Kidney glomerular epithelial cell (primary cell): ENCODE measurements at regions not wholly inside any gene's neighbourhood (a gene's known extent, or its start where the extent isn't known, plus 50 kb on each side); places are given as distances from the start of the nearest gene placed in this dataset.

Experiments used
- DNase-seq: peaks from one replicate; lab custom pipeline; 2025; lab: John Stamatoyannopoulos, UW

DNA sequence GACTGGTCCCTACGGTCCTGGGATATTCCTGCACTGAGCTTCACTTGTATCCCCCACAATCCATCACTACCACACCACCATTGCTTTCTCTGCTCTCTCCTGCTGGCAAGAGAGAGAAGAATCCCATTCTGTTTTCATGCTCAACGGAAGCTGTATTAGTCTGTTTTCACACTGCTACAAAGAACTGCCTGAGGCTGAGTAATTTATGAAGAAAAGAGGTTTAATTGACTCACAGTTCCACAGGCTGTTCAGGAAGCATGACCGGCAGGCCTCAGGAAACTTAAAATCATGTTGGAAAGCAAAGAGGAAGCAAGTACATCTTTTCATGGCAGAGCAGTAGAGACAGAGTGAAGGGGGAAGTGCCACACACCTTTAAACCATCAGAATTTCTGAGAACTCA lies 260.4 kb upstream of the LYZL1 start:
- no peak for DNase-seq

DNA sequence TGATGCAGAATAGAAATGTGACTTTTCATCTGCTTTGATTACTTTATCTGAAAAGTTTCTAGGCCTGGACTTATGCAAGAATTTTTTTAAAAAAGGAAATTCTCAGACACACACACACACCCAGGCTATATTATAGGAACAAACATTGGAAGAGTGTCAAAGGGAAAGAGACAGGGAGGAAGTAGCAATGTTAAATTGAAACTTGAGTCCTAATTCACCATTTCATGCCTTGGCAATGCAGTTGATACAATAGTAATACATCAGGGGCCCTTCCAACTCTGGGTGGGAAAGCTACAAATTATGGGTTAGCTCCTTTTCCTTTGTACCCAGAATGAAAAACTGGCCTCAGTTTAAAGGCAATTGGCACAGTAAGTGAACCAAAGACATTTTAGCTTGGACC lies 258.0 kb upstream of the LYZL1 start:
- no peak for DNase-seq

DNA sequence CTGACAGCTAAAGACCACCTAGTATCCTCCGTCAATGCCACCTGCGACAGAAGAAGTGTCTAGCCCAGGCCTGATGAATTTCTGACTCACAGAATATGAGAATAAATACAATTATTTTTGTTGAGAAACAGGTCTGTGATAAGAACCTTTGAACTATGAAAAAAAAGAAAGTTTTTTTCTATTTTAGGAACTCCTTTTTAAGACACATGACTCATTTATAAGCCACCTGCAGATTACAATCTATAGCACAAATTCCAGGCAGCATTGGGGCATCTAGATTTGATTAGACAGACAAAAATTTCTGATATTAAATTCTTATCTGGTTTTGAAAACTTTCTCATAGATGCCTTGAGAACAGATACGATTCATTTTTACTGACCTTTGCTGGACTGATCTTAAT lies 256.7 kb upstream of the LYZL1 start:
- DNase-seq, result no peak

DNA sequence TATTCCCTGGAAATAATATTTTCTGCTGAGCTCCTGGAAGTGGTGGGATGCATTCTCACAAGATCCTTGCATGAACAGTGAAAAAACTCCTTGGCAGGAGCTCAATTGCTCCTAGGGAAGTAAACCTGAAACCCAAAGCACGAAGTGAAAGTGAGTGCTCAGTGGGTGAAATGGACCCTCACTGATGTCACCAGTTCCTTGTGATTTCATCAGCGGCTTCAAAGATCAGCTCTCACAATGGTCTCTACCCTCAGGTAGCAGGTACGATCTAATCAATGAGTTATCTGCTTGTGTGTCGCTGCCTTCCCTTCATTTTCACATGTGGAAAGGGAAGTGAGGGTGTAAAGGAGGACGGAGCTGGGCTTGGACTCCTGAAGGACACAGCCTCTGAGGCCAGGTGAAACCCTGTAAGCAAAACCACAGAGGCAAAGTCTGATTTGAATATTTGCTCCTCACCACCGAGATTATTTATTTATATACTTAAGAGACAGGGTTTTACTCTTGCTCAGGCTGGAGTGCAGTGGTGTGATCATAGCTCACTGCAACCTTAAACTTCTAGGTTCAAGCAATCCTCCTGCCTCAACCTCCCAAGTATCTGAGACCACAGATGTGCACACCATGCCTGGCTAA lies 255.4 kb upstream of the LYZL1 start:
- no peak for DNase-seq

DNA sequence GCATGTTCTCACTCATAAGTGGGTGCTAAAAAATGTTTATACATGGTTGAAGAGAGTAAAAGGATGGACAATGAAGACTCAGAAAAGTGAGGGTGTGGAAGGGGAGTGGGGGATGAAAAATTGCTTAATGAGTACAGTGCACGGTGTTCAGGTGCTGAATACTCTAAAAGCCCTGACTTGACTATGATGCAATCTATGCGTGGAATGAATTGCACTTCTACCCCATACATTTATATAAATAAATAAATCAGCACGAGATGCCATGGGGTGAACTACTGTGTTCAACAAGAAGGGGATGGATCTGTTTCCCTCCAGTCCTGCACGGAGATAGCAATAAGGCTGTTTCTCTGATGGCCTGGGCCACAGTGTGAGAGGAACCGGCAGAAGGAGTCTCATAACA lies 254.3 kb upstream of the LYZL1 start:
- DNase-seq, result no peak

DNA sequence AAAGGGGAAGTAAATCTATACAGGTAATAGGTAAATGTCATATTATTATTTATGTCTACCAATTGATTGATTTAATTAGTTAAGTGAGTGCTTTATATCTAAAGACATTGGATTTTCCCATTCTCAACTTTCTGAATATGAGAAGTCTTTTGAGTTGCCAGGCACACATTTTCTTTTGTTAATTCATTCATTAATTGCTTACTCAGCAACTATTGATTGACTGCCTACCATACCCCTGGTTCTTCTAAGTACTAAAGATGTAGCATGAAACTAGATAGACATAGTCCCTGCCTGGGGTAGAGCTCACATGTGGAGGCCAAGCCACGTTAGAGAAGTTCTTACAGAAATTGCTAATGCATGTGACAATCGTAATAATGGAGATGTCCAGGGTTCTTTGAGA lies 253.1 kb upstream of the LYZL1 start:
- DNase-seq, result no peak

DNA sequence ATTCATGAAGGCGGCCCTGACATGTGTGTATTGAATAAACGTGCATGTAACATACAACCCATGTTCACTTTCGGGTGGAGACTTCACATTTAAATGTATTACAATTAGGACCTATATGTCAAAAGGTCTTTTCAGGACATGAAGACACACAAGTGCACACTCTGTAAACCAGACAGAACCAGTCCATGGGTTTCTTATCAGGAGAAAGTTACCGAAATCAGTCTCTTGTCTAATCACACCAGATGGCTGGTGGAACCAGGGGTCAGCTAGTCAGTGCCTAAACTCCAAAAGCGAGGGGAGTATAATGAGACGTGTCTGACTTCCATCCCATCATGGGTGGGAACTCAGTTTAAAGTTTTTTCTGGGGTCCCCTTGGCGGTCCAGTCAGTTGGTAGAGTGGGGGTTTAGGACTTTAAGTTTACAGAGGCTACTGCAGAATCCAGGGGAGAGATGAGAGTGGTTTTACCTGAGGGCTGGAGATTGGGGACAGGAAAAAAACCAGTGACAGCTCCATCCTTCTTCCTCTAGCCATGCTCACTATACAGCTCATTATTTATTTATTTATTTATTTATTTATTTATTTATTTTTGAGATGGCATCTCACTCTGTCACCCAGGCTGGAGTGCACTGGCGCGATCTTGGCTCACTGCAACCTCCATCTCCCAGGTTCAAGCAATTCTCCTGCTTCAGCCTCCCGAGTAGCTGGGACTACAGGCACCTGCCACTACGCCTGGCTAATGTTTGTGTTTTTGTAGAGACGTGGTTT lies 251.3 kb upstream of the LYZL1 start:
- DNase-seq, result no peak

DNA sequence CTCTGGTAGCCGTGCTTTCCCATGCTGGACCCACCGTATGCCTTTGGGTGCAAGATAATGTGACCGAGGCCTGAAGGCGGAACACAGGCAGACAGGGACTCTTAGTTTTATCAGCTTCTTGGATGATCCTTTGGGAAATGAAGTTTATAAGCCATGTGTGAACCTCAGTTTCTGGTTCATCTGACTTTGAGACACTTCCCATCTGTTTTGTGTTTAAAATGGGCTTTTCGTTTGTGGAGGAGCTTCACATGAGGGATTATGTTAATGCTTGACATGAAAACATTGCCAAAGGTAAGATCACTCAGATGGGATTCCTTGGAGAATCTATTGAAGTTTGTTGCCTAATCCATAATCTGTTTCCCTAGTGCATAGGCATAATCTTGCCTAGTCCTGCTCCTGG lies 249.8 kb upstream of the LYZL1 start:
- no peak for DNase-seq

DNA sequence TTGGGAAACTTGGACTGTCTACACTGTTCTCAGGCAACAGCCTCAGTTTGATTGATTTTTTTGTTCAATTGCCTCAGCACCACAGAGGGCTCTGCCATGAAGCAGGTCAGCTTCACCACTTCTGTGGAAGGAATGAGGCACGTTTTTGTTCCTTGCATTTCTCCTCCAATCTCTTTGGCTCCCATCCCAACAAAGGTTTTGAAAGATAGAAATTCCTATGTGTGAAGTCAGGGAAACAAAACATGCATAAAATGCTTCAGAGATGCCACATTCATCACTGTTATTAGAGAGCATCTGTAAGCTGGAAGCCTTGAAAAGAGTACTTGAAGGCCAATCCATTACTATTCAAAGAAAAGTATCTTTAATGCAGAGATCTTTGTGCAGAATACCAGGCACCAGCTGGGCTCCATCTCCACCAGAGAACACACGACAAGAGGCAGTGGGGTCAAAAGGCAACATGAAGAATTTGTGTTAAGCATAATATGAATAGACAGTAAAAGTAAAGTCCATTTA lies 249.1 kb upstream of the LYZL1 start:
- DNase-seq, result peak; percentile 71

DNA sequence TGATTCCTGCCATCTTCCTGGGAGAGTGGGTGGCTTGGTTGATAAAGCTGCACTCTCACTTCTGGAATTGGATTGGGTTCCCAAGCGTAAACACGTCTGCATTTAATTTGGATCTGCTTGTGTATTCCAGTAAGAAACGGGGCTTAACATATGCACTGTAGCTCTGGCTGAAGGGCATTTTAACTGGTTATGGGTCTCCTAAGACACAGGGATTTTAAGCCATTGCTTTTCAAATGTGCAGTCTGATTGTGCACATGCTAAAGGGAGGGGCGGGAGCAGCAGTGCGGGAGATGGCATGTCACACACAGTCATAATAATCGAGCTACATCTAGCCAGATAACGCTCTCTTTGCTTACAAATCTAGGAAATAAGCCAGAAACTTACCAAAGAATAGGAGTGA lies 247.3 kb upstream of the LYZL1 start:
- DNase-seq, result no peak

DNA sequence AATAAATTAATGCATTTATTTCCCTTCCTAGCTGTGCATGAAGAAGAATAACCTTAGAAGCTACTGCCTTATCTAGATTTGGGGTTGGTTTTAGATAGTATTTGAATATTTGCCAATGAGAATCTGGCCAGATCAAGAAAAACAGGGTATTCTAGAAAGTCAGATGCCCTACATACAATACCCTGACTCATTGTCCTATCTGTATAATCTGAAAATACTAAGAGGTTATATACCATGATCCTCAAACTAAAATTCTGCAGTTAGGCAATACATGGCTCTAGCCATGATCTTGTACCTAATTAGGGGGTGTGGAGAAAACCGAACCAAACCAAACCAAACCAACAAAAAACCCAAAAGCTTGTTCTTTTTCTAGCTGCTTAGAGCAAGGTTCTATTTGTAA lies 240.4 kb upstream of the LYZL1 start:
- no peak for DNase-seq

DNA sequence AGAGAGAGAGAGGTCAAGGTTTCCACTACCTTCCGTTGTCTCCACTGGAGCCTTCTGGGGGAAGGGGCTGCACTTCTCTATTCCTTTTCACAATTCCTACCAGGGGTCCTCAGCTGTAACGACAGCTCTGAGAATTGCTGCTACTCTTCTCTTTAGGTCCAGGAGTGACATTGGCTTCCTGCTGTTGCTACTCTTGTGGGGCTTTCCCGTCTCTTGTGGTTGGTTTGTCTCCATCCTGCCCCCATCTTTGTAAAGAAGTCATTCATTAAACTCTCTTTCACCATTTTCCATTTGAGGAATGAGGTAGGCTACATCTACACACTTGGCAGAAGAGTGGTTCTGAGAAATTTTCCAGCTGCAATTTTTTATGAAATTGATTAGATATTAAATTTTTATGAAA lies 238.8 kb upstream of the LYZL1 start:
- no peak for DNase-seq

DNA sequence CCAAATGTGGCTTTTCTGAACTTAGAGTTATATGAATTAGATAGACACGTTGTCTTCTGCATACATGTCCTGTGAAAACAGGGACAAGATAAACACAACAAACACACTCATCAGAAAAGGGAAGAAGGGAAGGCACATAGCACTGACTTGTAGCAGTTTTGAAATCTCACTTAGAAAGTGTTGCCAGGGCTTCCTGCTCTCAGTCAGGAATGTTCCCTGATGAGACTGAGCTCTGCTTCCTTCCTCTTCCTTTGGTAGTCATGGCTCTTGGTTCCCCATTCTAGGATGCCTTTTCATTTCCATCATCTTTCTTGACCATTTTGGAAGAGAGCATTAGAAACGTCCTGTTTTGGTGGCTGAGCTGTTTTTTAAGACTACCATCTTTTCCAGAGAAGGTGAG lies 233.8 kb upstream of the LYZL1 start:
- DNase-seq, result no peak

DNA sequence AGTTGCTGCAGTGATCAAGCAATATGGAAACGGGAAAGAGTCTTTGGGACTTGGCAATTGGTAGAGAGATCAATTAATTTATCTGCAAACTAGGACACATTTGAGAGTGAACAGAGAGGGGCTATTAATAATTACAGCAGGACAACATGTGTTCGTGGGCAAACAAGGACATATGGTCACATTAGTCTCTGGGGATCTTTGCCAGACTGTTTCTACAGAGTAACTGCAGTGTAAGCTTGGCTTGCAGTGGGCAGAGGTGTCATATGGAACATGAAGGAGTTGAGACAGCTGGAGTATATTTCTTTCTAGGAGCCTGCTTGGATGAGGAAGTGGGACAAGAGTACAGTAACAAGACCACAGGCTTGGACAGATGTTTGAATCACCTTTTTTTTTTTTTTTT lies 232.1 kb upstream of the LYZL1 start:
- no peak for DNase-seq

DNA sequence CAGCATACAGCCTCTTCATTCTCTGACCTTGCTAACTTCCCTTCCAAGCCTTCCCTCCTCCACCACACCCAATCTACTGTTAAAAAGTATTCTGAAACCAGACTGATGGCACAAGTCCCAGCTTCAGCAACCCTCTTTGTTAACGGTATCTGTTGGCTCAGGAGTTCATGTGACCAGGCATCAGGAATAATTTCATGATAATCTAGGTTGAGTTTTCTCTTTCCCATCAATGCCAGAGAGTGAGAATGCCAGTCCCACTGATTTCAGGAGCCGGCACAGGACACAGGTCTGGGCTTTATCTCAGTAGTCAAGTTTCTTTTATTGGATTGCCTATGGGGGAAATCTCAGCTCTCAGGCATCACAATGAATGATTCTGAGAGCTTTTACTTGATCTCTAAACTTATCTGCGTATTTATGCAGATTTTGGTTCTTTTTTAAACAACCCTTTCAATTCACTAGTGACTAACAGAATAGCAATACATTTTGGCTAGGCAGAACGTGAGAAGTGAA lies 231.0 kb upstream of the LYZL1 start:
- no peak for DNase-seq

DNA sequence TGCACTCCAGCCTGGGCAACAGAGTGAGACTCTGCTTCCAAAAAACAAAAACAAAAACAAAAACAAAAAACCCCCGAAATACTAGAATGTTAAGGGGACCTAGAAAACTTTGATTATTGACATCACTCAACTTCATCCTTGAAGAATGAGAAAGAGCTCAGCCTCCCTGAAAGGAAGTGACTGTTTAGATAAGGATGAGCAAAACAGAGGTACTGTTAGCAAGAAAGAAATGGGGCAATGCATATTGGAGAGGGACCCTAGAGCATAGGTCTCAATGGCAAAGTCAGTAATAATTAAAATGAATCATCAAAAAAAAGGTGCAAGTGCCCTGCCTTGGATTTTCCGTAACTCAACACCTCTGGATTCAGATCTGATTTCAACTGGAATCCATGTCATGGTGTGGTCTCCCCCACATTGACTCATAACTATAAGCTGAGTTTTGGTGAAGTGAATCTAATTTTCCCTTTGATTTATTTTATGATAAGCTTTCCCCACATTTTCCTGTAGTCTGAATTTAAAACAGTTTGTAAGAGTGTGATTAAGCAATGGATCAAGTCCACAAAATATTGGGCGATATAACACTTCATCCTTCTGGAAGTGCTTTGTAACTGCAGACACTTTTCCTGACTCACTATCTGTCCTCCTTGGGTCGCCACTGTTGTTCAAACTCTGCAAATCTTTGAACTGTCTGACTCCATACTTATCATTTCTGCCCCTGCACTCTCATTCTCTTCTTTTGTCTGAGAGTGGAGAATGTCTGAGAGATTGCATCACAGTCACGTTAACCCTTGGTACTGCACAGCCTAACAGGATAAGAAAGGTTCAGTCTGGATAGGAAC lies 224.8 kb upstream of the LYZL1 start:
- peak; percentile 44 for DNase-seq

DNA sequence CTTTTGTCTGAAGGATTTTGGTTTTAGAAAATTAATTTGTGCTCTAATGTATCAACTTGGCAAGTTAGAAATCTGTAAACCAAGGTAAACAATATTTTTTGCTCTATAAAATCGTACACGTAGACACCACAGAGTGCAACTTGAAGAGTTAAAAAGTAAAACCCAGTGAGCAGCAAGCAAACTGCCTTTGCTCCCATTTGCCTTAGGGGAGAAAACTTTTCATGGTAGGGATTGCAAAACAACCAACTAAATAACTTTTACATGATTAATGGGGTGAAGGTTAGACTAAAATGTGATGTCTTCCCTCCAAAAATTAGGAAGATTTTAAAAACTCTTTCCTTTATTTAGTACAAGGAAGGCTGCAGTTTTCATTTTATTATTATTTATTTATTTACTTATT lies 224.2 kb upstream of the LYZL1 start:
- DNase-seq, result no peak

DNA sequence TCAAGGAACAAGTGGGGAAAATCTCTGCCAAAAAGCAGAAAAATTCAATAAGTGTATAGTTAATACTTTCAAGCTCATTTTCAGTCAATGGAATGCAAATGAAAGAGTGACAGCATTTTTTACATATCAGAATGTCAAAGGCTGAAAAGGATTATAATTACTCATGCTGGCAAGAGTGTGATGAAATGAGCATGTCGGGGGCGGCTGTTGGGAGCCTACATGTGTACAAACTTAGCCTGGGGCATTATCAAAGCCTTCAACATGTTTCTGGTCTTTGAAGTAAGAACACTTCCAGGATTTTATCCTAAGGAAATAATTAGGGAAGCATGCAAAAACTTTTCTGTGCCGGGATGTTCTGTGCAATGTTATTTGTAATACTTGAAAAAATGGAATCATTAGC lies 221.7 kb upstream of the LYZL1 start:
- no peak for DNase-seq

DNA sequence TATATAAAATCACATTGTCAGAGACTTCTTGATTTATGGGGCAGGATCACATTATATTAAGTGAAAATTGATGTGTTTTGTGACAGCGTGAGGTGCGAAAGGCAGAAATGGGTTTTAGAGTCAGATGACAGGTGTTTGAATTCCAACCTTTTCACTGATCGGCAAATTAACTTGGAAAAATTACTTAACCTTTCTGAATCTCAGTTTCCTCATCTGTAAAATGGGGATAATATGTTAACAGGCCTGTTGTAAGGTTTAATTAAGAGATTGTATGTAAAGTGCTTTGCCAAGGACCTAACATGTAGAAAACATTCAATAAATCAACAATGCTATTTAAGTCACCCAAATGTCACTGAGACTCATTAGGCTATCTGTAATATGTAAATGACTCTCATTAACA lies 221.2 kb upstream of the LYZL1 start:
- no peak for DNase-seq

DNA sequence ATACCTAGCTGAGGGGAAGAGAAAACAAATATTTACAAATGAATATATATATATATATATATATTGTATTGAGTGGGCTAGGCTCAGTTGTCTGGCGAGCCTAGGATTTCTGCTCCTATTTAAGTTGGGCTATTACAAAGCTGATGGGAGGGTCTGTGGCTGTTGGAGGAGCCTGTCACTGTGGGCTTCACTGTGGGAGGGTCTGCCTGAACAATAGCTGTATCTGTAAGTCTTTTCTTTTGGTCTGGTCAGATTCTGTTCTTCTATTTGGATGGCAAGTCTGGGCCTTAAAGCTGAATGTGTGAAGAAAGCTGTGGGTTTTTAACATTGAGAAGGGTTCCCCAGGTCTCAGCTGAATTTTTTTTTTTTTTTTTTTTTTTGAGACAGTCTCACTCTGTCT lies 220.6 kb upstream of the LYZL1 start:
- DNase-seq, result no peak

DNA sequence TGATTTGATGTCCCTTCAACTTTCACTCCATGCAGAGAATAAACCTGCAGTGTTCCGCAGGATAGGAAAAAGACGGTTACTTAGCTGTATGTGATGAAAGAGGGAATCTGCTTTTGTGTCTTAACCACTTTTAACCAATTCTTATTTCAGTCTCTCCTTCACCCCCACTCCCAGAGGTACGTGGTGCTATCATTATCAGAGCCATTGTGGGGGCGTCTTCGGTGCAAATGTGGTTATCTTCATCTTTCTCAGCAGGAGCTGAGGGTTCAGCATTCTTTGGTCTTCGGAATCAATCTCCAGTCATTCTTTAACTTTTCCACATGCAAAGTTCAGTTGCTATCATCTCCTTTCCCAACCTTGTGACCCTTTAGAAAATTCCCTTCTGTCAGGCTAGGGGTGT lies 219.9 kb upstream of the LYZL1 start:
- DNase-seq, result no peak

DNA sequence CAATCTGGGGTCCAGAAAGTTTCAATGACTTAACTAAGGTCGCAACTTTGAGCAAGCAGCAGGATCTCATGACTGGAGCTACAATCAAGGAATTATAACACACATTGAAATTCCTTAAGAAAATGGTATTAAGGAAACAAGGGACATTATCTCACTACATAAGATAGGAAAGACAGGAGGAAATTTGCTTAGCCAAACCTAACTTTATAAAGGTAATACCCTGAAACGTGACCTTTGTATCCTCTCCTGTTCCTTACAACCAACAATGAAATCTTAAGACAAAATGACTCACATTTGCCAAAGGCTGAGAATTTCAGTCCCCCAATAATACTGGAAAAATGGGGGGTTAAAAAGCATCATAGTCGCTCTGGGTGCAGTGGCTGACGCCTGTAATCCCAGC lies 218.9 kb upstream of the LYZL1 start:
- no peak for DNase-seq

DNA sequence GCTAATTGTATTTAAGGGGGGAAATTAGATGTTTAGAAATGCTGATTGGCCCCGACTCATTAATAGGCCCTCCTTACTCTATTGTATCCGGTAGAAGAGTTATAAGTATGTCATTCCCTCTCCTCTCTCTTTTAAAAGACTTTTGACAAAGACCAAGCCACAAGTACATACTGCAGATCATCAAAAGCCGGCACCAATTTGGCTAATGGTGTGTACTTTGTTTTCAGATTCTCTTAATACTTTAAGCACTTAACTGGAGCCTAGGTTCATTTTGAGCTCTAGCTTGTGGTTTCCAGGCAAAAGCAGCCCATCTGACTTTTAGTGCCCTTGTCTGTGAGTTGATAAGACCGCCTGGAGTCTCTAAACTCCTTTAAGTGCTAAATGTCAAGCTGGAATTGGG lies 210.0 kb upstream of the LYZL1 start:
- no peak for DNase-seq
